CD4-positive, alpha-beta T cell (primary cell): ENCODE measurements at regions not wholly inside any gene's neighbourhood (a gene's known extent, or its start where the extent isn't known, plus 50 kb on each side); places are given as distances from the start of the nearest gene placed in this dataset.

Experiments used
- ATAC-seq: fragments of 200-7000 bp; cut with Tn5 transposase; one replicate; pipeline ENCODE4 v1.10.0; 2022; ENCODE audit warnings: mild to moderate bottlenecking; ENCODE audit not compliant: poor library complexity
- CTCF ChIA-PET: fragments of 350-600 bp; sonication (Branson Sonifier 250); formaldehyde crosslinking; loops from one replicate; lab custom pipeline; 2021; ENCODE audit warnings: antibody characterized with exemption, inconsistent platforms; lab: Charles Lee
- POLR2A ChIA-PET: fragments of 350-600 bp; sonication (Branson Sonifier 250); formaldehyde crosslinking; loops from one replicate; lab custom pipeline; 2021; ENCODE audit warnings: antibody characterized with exemption, inconsistent platforms; lab: Charles Lee
- DNase-seq, 14 experiments: peaks; one replicate each; pipeline ENCODE4 v3.0.0-alpha.2; 2013 to 2020; ENCODE audit warnings: mixed read lengths in 2 of 14
- H3K27ac ChIP-seq, 2 donors: one replicate each; pipeline versions ENCODE4 v1.5.1 to v1.7.0; 2013; ENCODE audit warnings: low read length in 2 of 2, low read depth in 1 of 2, mild to moderate bottlenecking in 1 of 2
- H3K27me3 ChIP-seq, 2 experiments: 1 replicate in 1 of 2; 2 replicates in 1 of 2; pipeline versions ENCODE4 v1.6.1 to v1.7.0; 2013; ENCODE audit warnings: low read length in 2 of 2, control low read depth in 1 of 2, mild to moderate bottlenecking in 1 of 2, moderate library complexity in 1 of 2; ENCODE audit not compliant: insufficient read depth in 2 of 2, control insufficient read depth in 1 of 2
- H3K36me3 ChIP-seq: one replicate; pipeline ENCODE4 v1.6.1; 2013; ENCODE audit warnings: low read length, control low read depth; ENCODE audit not compliant: insufficient read depth
- H3K4me1 ChIP-seq: one replicate; pipeline ENCODE4 v1.6.1; 2013; ENCODE audit warnings: low read length, control low read depth; ENCODE audit not compliant: insufficient read depth
- H3K4me3 ChIP-seq: one replicate; pipeline ENCODE4 v1.5.1; 2013; ENCODE audit warnings: mild to moderate bottlenecking, low read length, moderate library complexity
- H3K9me3 ChIP-seq, 2 experiments: 1 replicate in 1 of 2; 2 replicates in 1 of 2; pipeline versions ENCODE4 v1.6.1 to v1.7.0; 2013; ENCODE audit warnings: low read length in 2 of 2, mild to moderate bottlenecking in 2 of 2, control low read depth in 1 of 2, moderate library complexity in 1 of 2; ENCODE audit not compliant: control insufficient read depth in 1 of 2, insufficient read depth in 1 of 2
- H3K27ac Mint-ChIP-seq: one replicate; pipeline ENCODE4 v1.8.0; 2020; ENCODE audit warnings: mixed read lengths
- H3K27me3 Mint-ChIP-seq: one replicate; pipeline ENCODE4 v1.8.0; 2021; ENCODE audit warnings: mixed read lengths
- H3K36me3 Mint-ChIP-seq: one replicate; pipeline ENCODE4 v1.8.0; 2021; ENCODE audit warnings: low read depth, mixed read lengths
- H3K4me1 Mint-ChIP-seq: one replicate; pipeline ENCODE4 v1.8.0; 2021; ENCODE audit warnings: low read depth, mixed read lengths
- H3K4me3 Mint-ChIP-seq: one replicate; pipeline ENCODE4 v1.8.0; 2020; ENCODE audit warnings: mild to moderate bottlenecking, mixed read lengths
- H3K9me3 Mint-ChIP-seq: one replicate; pipeline ENCODE4 v1.8.0; 2020; ENCODE audit warnings: mixed read lengths
- CTCF ChIP-seq: fragments of 200-600 bp; IDR thresholded peaks from one replicate; pipeline ENCODE4 v1.8.0; 2022; ENCODE audit warnings: antibody characterized with exemption, mild to moderate bottlenecking
- intact Hi-C, 2 experiments: fragments of 100-400 bp; cut with DNase I in 1 of 2; cut with micrococcal nuclease in 1 of 2; formaldehyde crosslinking; loops; one replicate each; pipeline versions ENCODE4 v1.15.1 to v1.9.0; 2023 to 2025; cut with DNase I, micrococcal nuclease

- H3K4me3 Mint-ChIP-seq = no peak overlapping the region
- H3K36me3 Mint-ChIP-seq = no peaks in the 10 kb centered on the region
- ChIA-PET CTCF (no interaction called here), POLR2A (no interaction called here)
- no peaks in the 10 kb centered on the region for H3K4me1 Mint-ChIP-seq
- intact Hi-C loops = no loop called here
- H3K9me3 Mint-ChIP-seq = no peaks in the 10 kb centered on the region
- no peak for TF ChIP-seq CTCF
- Histone ChIP-seq H3K4me1 (no peaks in the 10 kb centered on the region), H3K9me3 (no peaks in the 10 kb centered on the region), H3K27ac (no peak overlapping the region), H3K36me3 (no peaks in the 10 kb centered on the region), H3K27me3 (no peaks in the 10 kb centered on the region), H3K4me3 (no peak overlapping the region)
- peaks cover 11% of the 10 kb centered on the region for H3K27me3 Mint-ChIP-seq
- ATAC-seq (no peak), DNase-seq (no peak)
- H3K27ac Mint-ChIP-seq = no peak overlapping the region
Measured at GRCh38 chr1:63129855-63130254, 192.5 kb upstream of the FOXD3 start.

GRCh38 chr1:63134501-63135173, 187.7 kb upstream of the FOXD3 start:
- H3K4me1 Mint-ChIP-seq = no peaks in the 10 kb centered on the region
- ATAC-seq = no peak

GRCh38 chr1:63135174-63135512, 187.2 kb upstream of the FOXD3 start:
- no peak overlapping the region for H3K4me3 ChIP-seq
- H3K27ac Mint-ChIP-seq = no peak overlapping the region

More at GRCh38 chr1:63134501-63135173, 187.7 kb upstream of the FOXD3 start:
- POLR2A ChIA-PET = no interaction called here
- H3K4me1 ChIP-seq = no peaks in the 10 kb centered on the region
- no peak overlapping the region for H3K27ac Mint-ChIP-seq
- H3K9me3 Mint-ChIP-seq = no peaks in the 10 kb centered on the region
- intact Hi-C loops = no loop called here
- no peaks in the 10 kb centered on the region for H3K36me3 ChIP-seq
- no peak overlapping the region for H3K27ac ChIP-seq
- H3K27me3 Mint-ChIP-seq = peaks cover 17% of the 10 kb centered on the region
- no peak for DNase-seq
- H3K9me3 ChIP-seq = no peaks in the 10 kb centered on the region
- no peak for TF ChIP-seq CTCF
- CTCF ChIA-PET = no interaction called here
- H3K27me3 ChIP-seq = no peaks in the 10 kb centered on the region
- no peak overlapping the region for H3K4me3 Mint-ChIP-seq
- H3K4me3 ChIP-seq = no peak overlapping the region
- no peaks in the 10 kb centered on the region for H3K36me3 Mint-ChIP-seq

More at GRCh38 chr1:63135174-63135512, 187.2 kb upstream of the FOXD3 start:
- no peak overlapping the region for H3K4me3 Mint-ChIP-seq
- intact Hi-C loops = no loop called here
- no peaks in the 10 kb centered on the region for H3K36me3 Mint-ChIP-seq
- H3K9me3 Mint-ChIP-seq = no peaks in the 10 kb centered on the region
- ATAC-seq = no peak
- no peak for TF ChIP-seq CTCF
- no peak for DNase-seq
- no peaks in the 10 kb centered on the region for H3K4me1 ChIP-seq
- no peaks in the 10 kb centered on the region for H3K27me3 ChIP-seq
- peaks cover 17% of the 10 kb centered on the region for H3K27me3 Mint-ChIP-seq
- H3K9me3 ChIP-seq = no peaks in the 10 kb centered on the region
- ChIA-PET POLR2A (no interaction called here), CTCF (no interaction called here)
- H3K36me3 ChIP-seq = no peaks in the 10 kb centered on the region
- H3K4me1 Mint-ChIP-seq = no peaks in the 10 kb centered on the region
- H3K27ac ChIP-seq = no peak overlapping the region
